Activated CD8-positive, alpha-beta T cell treated with anti-CD3 and anti-CD28 coated beads for 36 hours (primary cell): ENCODE measurements at regions not wholly inside any gene's neighbourhood (a gene's known extent, or its start where the extent isn't known, plus 50 kb on each side); places are given as distances from the start of the nearest gene placed in this dataset.

Experiments
- ATAC-seq: fragments of 200-7000 bp; cut with Tn5 transposase; one replicate; pipeline ENCODE4 v1.10.0; 2021; ENCODE audit warnings: mild to moderate bottlenecking, moderate library complexity
- CTCF ChIA-PET: fragments of 350-600 bp; sonication (Branson Sonifier 250); formaldehyde crosslinking; loops from one replicate; lab custom pipeline; 2021; ENCODE audit warnings: antibody characterized with exemption; lab: Charles Lee
- POLR2A ChIA-PET: fragments of 350-600 bp; sonication (Branson Sonifier 250); formaldehyde crosslinking; loops from one replicate; lab custom pipeline; 2021; ENCODE audit warnings: antibody characterized with exemption; lab: Charles Lee
- DNase-seq: peaks from one replicate; pipeline ENCODE4 v3.0.0-alpha.2; 2020
- H3K27ac Mint-ChIP-seq: one replicate; pipeline ENCODE4 v1.8.0; 2021; ENCODE audit warnings: mild to moderate bottlenecking, mixed read lengths
- H3K27me3 Mint-ChIP-seq: one replicate; pipeline ENCODE4 v1.8.0; 2021; ENCODE audit warnings: mixed read lengths
- H3K36me3 Mint-ChIP-seq: one replicate; pipeline ENCODE4 v1.8.0; 2021; ENCODE audit warnings: low read depth, mixed read lengths
- H3K4me1 Mint-ChIP-seq: one replicate; pipeline ENCODE4 v1.8.0; 2021; ENCODE audit warnings: low read depth, mixed read lengths
- H3K4me3 Mint-ChIP-seq: one replicate; pipeline ENCODE4 v1.8.0; 2021; ENCODE audit warnings: mild to moderate bottlenecking, moderate library complexity, mixed read lengths
- H3K9me3 Mint-ChIP-seq: one replicate; pipeline ENCODE4 v1.8.0; 2021; ENCODE audit warnings: mixed read lengths
- intact Hi-C: fragments of 100-400 bp; cut with micrococcal nuclease; formaldehyde crosslinking; loops from one replicate; pipeline ENCODE4 v1.10.0; 2022
- TF ChIP-seq, protein P1 (sequence below): fragments of 200-600 bp; IDR thresholded peaks from one replicate; pipeline ENCODE4 v1.8.0; 2022; ENCODE audit warnings: antibody characterized with exemption, mild to moderate bottlenecking

DNA sequence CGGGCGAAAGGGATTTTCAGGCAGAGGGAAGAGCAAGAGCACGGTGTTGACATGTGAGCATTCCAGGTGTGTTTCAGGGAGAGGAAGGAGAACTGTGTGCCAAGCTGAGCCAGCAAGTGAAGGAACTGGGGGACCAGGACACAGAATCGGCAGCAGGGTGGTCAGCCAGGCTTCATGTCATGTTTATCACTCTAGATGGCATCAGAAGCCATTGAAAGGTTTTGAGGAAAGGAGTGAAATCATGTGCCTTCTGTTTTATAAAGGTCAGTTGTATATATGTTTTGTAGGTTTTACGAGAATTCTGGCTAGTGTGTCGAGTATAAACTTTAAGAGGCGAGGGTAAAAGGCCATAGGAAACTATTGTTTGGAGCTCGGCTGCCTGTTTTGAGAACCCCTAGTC is 682.3 kb downstream of the TRIML1 start:
- TF ChIP-seq, protein P1, sequence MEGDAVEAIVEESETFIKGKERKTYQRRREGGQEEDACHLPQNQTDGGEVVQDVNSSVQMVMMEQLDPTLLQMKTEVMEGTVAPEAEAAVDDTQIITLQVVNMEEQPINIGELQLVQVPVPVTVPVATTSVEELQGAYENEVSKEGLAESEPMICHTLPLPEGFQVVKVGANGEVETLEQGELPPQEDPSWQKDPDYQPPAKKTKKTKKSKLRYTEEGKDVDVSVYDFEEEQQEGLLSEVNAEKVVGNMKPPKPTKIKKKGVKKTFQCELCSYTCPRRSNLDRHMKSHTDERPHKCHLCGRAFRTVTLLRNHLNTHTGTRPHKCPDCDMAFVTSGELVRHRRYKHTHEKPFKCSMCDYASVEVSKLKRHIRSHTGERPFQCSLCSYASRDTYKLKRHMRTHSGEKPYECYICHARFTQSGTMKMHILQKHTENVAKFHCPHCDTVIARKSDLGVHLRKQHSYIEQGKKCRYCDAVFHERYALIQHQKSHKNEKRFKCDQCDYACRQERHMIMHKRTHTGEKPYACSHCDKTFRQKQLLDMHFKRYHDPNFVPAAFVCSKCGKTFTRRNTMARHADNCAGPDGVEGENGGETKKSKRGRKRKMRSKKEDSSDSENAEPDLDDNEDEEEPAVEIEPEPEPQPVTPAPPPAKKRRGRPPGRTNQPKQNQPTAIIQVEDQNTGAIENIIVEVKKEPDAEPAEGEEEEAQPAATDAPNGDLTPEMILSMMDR = no peak
- Mint-ChIP-seq H3K36me3 (no peaks in the 10 kb centered on the region), H3K9me3 (peaks cover 2% of the 10 kb centered on the region), H3K4me3 (no peak overlapping the region), H3K4me1 (no peaks in the 10 kb centered on the region), H3K27ac (no peak overlapping the region), H3K27me3 (no peaks in the 10 kb centered on the region)
- ATAC-seq (no peak), DNase-seq (no peak)
- intact Hi-C loops = no loop called here
- POLR2A ChIA-PET = interaction anchor here (0.5 kb wide), 1 partner anchor 304 kb away, joined by 3 read pairs; no protein-coding TSS in a partner anchor
- CTCF ChIA-PET = no interaction called here

DNA sequence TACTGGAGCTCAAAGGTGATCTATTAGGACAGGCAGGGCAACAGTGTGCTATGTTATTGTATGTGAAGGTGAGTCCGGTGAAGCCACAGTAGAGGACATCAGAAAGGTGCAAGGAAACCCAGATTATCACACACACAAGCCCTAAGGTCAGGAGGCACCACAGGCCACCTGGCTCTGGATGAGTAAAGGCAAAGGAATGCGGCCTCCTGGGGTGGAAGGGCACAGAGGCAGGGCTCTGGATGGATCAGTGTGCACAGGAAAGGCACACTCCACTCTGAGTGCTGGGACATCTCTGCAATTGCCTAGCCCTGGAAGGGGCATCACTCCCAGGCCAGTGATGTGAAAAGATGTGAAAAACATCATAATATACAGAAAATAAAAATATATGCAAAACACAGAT is 683.5 kb downstream of the TRIML1 start:
- Mint-ChIP-seq H3K27me3 (no peaks in the 10 kb centered on the region), H3K9me3 (peaks cover 7% of the 10 kb centered on the region), H3K4me1 (no peaks in the 10 kb centered on the region), H3K27ac (no peak overlapping the region), H3K4me3 (no peak overlapping the region), H3K36me3 (no peaks in the 10 kb centered on the region)
- DNase-seq (no peak), ATAC-seq (no peak)
- ChIA-PET POLR2A (no interaction called here), CTCF (no interaction called here)
- TF ChIP-seq, protein P1 = no peak
- intact Hi-C loops = no loop called here

DNA sequence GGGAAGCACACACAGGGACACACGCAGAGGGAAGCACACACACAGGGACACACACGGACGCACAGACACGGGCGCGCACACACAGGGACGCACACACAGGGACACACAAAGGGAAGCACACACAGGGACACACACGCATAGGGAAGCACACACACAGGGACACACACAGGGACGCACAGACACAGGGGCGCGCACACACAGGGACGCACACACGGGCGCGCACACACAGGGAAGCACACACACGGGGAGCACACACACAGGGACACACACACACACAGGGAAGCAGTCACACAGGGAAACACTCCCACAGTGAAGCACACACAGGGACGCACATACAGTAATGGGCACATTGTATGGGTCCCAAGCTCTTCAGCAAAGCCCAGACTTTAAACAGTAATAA is 685.3 kb downstream of the TRIML1 start:
- ATAC-seq (no peak), DNase-seq (no peak)
- TF ChIP-seq, protein P1 = no peak
- Mint-ChIP-seq H3K36me3 (no peaks in the 10 kb centered on the region), H3K4me3 (no peak overlapping the region), H3K9me3 (peaks cover 14% of the 10 kb centered on the region), H3K27ac (no peak overlapping the region), H3K4me1 (no peaks in the 10 kb centered on the region), H3K27me3 (no peaks in the 10 kb centered on the region)
- intact Hi-C loops = no loop called here
- ChIA-PET CTCF (no interaction called here), POLR2A (no interaction called here)

DNA sequence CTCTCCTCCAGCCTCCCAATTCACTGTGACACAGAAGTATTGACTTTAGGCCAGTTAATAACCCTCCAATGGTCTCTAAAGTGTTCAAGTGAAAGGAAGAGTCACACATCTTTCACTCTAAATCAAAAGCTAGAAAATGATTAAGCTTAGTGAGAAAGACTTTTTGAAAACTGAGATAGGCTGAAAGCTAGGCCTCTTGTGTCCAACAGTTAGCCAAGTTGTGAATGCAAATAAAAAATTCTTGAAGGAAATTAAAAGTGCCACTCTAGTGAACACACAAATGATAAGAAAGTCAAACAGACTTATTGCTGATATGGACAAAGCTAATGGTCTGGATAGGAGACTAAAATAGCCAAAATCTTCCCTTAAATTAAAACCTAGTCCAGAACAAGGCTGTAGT is 687.2 kb downstream of the TRIML1 start:
- no peaks in the 10 kb centered on the region for H3K27me3 Mint-ChIP-seq
- no peak overlapping the region for H3K4me3 Mint-ChIP-seq
- TF ChIP-seq, protein P1 = no peak
- CTCF ChIA-PET = no interaction called here
- H3K36me3 Mint-ChIP-seq = no peaks in the 10 kb centered on the region
- POLR2A ChIA-PET = no interaction called here
- intact Hi-C loops = no loop called here
- peaks cover 14% of the 10 kb centered on the region for H3K9me3 Mint-ChIP-seq
- no peak overlapping the region for H3K27ac Mint-ChIP-seq
- no peak for ATAC-seq
- H3K4me1 Mint-ChIP-seq = no peaks in the 10 kb centered on the region
- no peak for DNase-seq

DNA sequence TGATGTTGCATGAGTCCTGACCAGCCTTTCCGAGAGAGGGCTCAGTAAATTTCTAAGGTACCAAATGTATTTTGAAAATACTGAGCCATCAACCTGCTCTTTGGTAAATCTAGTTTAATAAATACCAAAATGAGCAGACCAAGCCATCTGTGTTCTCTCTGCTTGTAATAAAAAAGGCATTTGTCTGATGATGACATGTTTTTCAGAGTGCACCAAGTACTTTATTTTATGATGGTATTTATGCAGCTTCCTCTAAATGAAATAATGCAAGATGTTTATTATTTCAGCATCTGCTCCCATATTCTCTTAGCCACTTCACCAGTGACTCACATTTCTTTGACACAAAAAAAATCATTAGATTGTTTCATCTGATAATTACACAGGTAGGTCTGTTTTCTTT is 700.5 kb downstream of the TRIML1 start:
- no peaks in the 10 kb centered on the region for H3K36me3 Mint-ChIP-seq
- H3K9me3 Mint-ChIP-seq = peaks cover 13% of the 10 kb centered on the region
- H3K4me3 Mint-ChIP-seq = no peak overlapping the region
- no peaks in the 10 kb centered on the region for H3K4me1 Mint-ChIP-seq
- ChIA-PET POLR2A (no interaction called here), CTCF (no interaction called here)
- H3K27ac Mint-ChIP-seq = no peak overlapping the region
- TF ChIP-seq, protein P1 = no peak
- no peak for ATAC-seq
- H3K27me3 Mint-ChIP-seq = no peaks in the 10 kb centered on the region
- no peak for DNase-seq
- intact Hi-C loops = no loop called here
